GM23248 (cell line): ENCODE measurements at regions not wholly inside any gene's neighbourhood (a gene's known extent, or its start where the extent isn't known, plus 50 kb on each side); places are given as distances from the start of the nearest gene placed in this dataset.
A peak's percentile ranks its signal among the peaks of the same experiment; 100 is the strongest.

ENCODE experiments used
- DNase-seq: peaks from one replicate; pipeline ENCODE4 v3.0.0-alpha.2; 2015
- H2AFZ ChIP-seq: fragments of 200-600 bp; sonication (generic); 2 replicates; pipeline ENCODE4 v1.6.1; 2016; ENCODE audit warnings: antibody characterized with exemption
- H3F3A ChIP-seq: fragments of 200-600 bp; sonication (generic); 2 replicates; pipeline ENCODE4 v1.6.1; 2016; ENCODE audit warnings: mild to moderate bottlenecking, antibody characterized with exemption, mixed run types; ENCODE audit not compliant: insufficient read depth
- H3K27ac ChIP-seq: fragments of 200-600 bp; sonication (generic); 2 replicates; pipeline ENCODE4 v1.5.1; 2016; ENCODE audit warnings: mild to moderate bottlenecking
- H3K27me3 ChIP-seq: fragments of 200-600 bp; sonication (generic); replicated peaks from 2 replicates; pipeline ENCODE4 v1.6.1; 2016; ENCODE audit warnings: mild to moderate bottlenecking; ENCODE audit not compliant: insufficient read depth
- H3K36me3 ChIP-seq: fragments of 200-600 bp; sonication (generic); 2 replicates; pipeline ENCODE4 v1.6.1; 2016; ENCODE audit warnings: low read depth, mild to moderate bottlenecking
- H3K4me1 ChIP-seq: fragments of 200-600 bp; sonication (generic); 2 replicates; pipeline ENCODE4 v1.6.1; 2016; ENCODE audit warnings: mild to moderate bottlenecking; ENCODE audit not compliant: insufficient read depth
- H3K4me2 ChIP-seq: fragments of 200-600 bp; sonication (generic); one replicate; pipeline ENCODE4 v1.6.1; 2016; ENCODE audit warnings: mild to moderate bottlenecking; ENCODE audit not compliant: unreplicated experiment
- H3K4me3 ChIP-seq: fragments of 200-600 bp; sonication (generic); 2 replicates; pipeline ENCODE4 v1.5.1; 2016; ENCODE audit warnings: mild to moderate bottlenecking
- H3K79me2 ChIP-seq: fragments of 200-600 bp; sonication (generic); 2 replicates; pipeline ENCODE4 v1.6.1; 2016; ENCODE audit warnings: mild to moderate bottlenecking; ENCODE audit not compliant: insufficient read depth
- H3K9ac ChIP-seq: fragments of 200-600 bp; sonication (generic); 2 replicates; pipeline ENCODE4 v1.6.1; 2016; ENCODE audit warnings: mild to moderate bottlenecking
- H3K9me2 ChIP-seq: fragments of 200-600 bp; sonication (generic); 2 replicates; pipeline ENCODE4 v1.6.1; 2016; ENCODE audit warnings: mixed run types, mild to moderate bottlenecking, moderate library complexity; ENCODE audit not compliant: insufficient read depth
- H3K9me3 ChIP-seq: fragments of 200-600 bp; sonication (generic); one replicate; pipeline ENCODE4 v1.6.1; 2017; ENCODE audit warnings: low read depth
- H4K20me1 ChIP-seq: fragments of 200-600 bp; sonication (generic); 2 replicates; pipeline ENCODE4 v1.6.0; 2016; ENCODE audit not compliant: insufficient read depth
- EZH2 ChIP-seq: fragments of 200-600 bp; sonication (generic); IDR thresholded peaks from 2 replicates; pipeline ENCODE4 v1.6.1; 2018; ENCODE audit warnings: antibody characterized with exemption, mild to moderate bottlenecking; ENCODE audit not compliant: insufficient read depth, poor library complexity, severe bottlenecking
- EZH2phosphoT487 ChIP-seq: fragments of 200-600 bp; sonication (generic); IDR thresholded peaks from 2 replicates; pipeline ENCODE4 v1.6.1; 2018; ENCODE audit warnings: antibody characterized with exemption, moderate library complexity, mild to moderate bottlenecking, low read depth; ENCODE audit not compliant: insufficient read depth
- WGBS, 2 experiments: methylation state at CpG; one replicate each; pipeline ENCODE4 v1.1.6; 2015 to 2017; ENCODE audit warnings: low lambda C conversion rate in 2 of 2, low coverage in 1 of 2; ENCODE audit errors: missing lambda C conversion rate in 2 of 2; 5-methylcytosine and 5-hydroxymethylcytosine counted together
- in situ Hi-C: fragments of 300-500 bp; cut with MboI; formaldehyde crosslinking; loops from 2 replicates; pipeline ENCODE4 v1.15.0; 2020

DNA sequence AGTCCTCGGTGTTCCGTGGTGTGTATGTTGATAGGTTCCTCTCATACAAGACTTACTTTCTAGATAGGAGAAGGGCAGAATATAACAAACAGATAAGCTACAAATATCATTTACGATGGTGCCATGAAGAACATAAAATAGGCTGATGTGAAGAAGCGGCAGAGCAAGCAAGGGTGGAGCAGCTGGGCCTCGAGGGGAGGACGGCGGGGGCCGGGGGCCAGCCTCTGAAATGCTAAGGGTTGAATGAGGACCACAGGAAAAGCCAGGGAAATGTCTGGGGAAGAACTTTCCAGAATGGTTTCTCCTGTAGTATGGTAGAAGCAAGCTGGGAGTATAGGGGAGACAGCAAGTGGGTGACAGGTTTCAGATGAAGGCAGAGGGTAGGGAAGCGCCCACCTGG lies 529.5 kb downstream of the LIG4 start:
- H3K9me3 ChIP-seq = no peaks in the 10 kb centered on the region
- in situ Hi-C loops = no loop called here
- TF ChIP-seq EZH2 = no peak
- TF ChIP-seq EZH2phosphoT487 = no peak
- H3K4me1 ChIP-seq = no peaks in the 10 kb centered on the region
- DNase-seq = no peak
- H3K9ac ChIP-seq = no peak overlapping the region
- 86 to 92% methylated on average over 9 of the region's 9 CpGs for WGBS, 2 experiments
- no peak overlapping the region for H3K27ac ChIP-seq
- no peak overlapping the region for H3K4me2 ChIP-seq
- H3K9me2 ChIP-seq = no peaks in the 10 kb centered on the region
- H3K4me3 ChIP-seq = no peak overlapping the region
- H2AFZ ChIP-seq = no peak overlapping the region
- no peaks in the 10 kb centered on the region for H4K20me1 ChIP-seq
- peaks cover 63% of the 10 kb centered on the region for H3K79me2 ChIP-seq
- H3K27me3 ChIP-seq = no peaks in the 10 kb centered on the region
- H3K36me3 ChIP-seq = no peaks in the 10 kb centered on the region
- H3F3A ChIP-seq = no peaks in the 10 kb centered on the region

- H3K4me1 ChIP-seq = no peaks in the 10 kb centered on the region
- WGBS, 2 experiments = 62 to 65% methylated on average over 10 of the region's 10 CpGs
- H3K9me2 ChIP-seq = no peaks in the 10 kb centered on the region
- no peak overlapping the region for H3K27ac ChIP-seq
- peaks cover 44% of the 10 kb centered on the region for H3K79me2 ChIP-seq
- no peak overlapping the region for H3K4me3 ChIP-seq
- H3K9me3 ChIP-seq = no peaks in the 10 kb centered on the region
- DNase-seq = no peak
- no peak overlapping the region for H3K4me2 ChIP-seq
- H3F3A ChIP-seq = no peaks in the 10 kb centered on the region
- H2AFZ ChIP-seq = no peak overlapping the region
- TF ChIP-seq EZH2 (no peak), EZH2phosphoT487 (no peak)
- no peaks in the 10 kb centered on the region for H3K27me3 ChIP-seq
- no peaks in the 10 kb centered on the region for H4K20me1 ChIP-seq
- in situ Hi-C loops = no loop called here
- H3K36me3 ChIP-seq = no peaks in the 10 kb centered on the region
- H3K9ac ChIP-seq = no peak overlapping the region
These were observed 533.7 kb downstream of the LIG4 start for GRCh38 chr13:107681600-107681999.

GRCh38 chr13:107680115-107680514 lies 535.2 kb downstream of the LIG4 start:
- WGBS, 2 experiments = 58 to 64% methylated on average over 7 of the region's 7 CpGs

GRCh38 chr13:107678075-107678689 lies 537.2 kb downstream of the LIG4 start:
- in situ Hi-C loops = no loop called here
- Histone ChIP-seq H3K4me2 (no peak overlapping the region), H3K4me1 (no peaks in the 10 kb centered on the region), H3K4me3 (no peak overlapping the region), H3K9me3 (no peaks in the 10 kb centered on the region), H3K9me2 (no peaks in the 10 kb centered on the region), H3K9ac (no peak overlapping the region), H3F3A (no peaks in the 10 kb centered on the region), H3K79me2 (peaks cover 26% of the 10 kb centered on the region), H3K27ac (no peak overlapping the region), H3K36me3 (no peaks in the 10 kb centered on the region), H4K20me1 (no peaks in the 10 kb centered on the region), H2AFZ (no peak overlapping the region), H3K27me3 (no peaks in the 10 kb centered on the region)
- no peak for TF ChIP-seq EZH2phosphoT487
- no peak for TF ChIP-seq EZH2
- peak; percentile 44 for DNase-seq
- WGBS, 2 experiments = 67 to 71% methylated on average over 11 of the region's 11 CpGs

More at GRCh38 chr13:107680115-107680514, 535.2 kb downstream of the LIG4 start:
- no peaks in the 10 kb centered on the region for H3K9me3 ChIP-seq
- no peak overlapping the region for H3K9ac ChIP-seq
- TF ChIP-seq EZH2phosphoT487 = no peak
- no peak for TF ChIP-seq EZH2
- H3K9me2 ChIP-seq = no peaks in the 10 kb centered on the region
- H2AFZ ChIP-seq = no peak overlapping the region
- H3K27me3 ChIP-seq = no peaks in the 10 kb centered on the region
- H3K4me1 ChIP-seq = no peaks in the 10 kb centered on the region
- no peak overlapping the region for H3K4me3 ChIP-seq
- H3F3A ChIP-seq = no peaks in the 10 kb centered on the region
- no peaks in the 10 kb centered on the region for H3K36me3 ChIP-seq
- no peak overlapping the region for H3K27ac ChIP-seq
- in situ Hi-C loops = no loop called here
- DNase-seq = peak; percentile 40
- H4K20me1 ChIP-seq = no peaks in the 10 kb centered on the region
- no peak overlapping the region for H3K4me2 ChIP-seq
- H3K79me2 ChIP-seq = peaks cover 41% of the 10 kb centered on the region
